Stimulated activated CD4-positive, alpha-beta T cell treated with anti-CD3 and anti-CD28 coated beads, TNF-alpha, amount 100 ng/mL, for 48 hours (primary cell): ENCODE measurements at regions not wholly inside any gene's neighbourhood (a gene's known extent, or its start where the extent isn't known, plus 50 kb on each side); places are given as distances from the start of the nearest gene placed in this dataset.

Source experiments
- DNase-seq, 3 donors: peaks; one replicate each; pipeline ENCODE4 v3.0.0-alpha.2; 2020; ENCODE audit warnings: low read depth in 3 of 3

GRCh38 chr4:31929676-31930345 is 1209.6 kb downstream of the PCDH7 start:
- DNase-seq: no peak

GRCh38 chr4:31946456-31946855 is 1226.3 kb downstream of the PCDH7 start:
- DNase-seq: no peak

GRCh38 chr4:31947101-31947500 is 1226.9 kb downstream of the PCDH7 start:
- no peak for DNase-seq

GRCh38 chr4:31949045-31949444 is 1228.9 kb downstream of the PCDH7 start:
- no peak for DNase-seq

- no peak for DNase-seq
These were observed 1235.2 kb downstream of the PCDH7 start for GRCh38 chr4:31955346-31955745.

- DNase-seq: no peak
These were observed 1239.8 kb downstream of the PCDH7 start for GRCh38 chr4:31959972-31960371.

- no peak for DNase-seq
These were observed 1244.5 kb downstream of the PCDH7 start for GRCh38 chr4:31964685-31965084.

GRCh38 chr4:31968842-31969241 is 1248.7 kb downstream of the PCDH7 start:
- DNase-seq: no peak

GRCh38 chr4:31974490-31975002 is 1254.4 kb downstream of the PCDH7 start:
- no peak for DNase-seq

GRCh38 chr4:31979988-31980387 is 1259.8 kb downstream of the PCDH7 start:
- DNase-seq: no peak

GRCh38 chr4:31983246-31983645 is 1263.1 kb downstream of the PCDH7 start:
- DNase-seq: no peak

- DNase-seq: no peak
These were observed 1263.5 kb downstream of the PCDH7 start for GRCh38 chr4:31983677-31984076.

GRCh38 chr4:31984872-31985271 is 1264.7 kb downstream of the PCDH7 start:
- DNase-seq: no peak

- no peak for DNase-seq
These were observed 1276.1 kb downstream of the PCDH7 start for GRCh38 chr4:31995943-31996901.

- DNase-seq: no peak
These were observed 1278.6 kb downstream of the PCDH7 start for GRCh38 chr4:31998807-31999206.

- no peak for DNase-seq
These were observed 1279.7 kb downstream of the PCDH7 start for GRCh38 chr4:31999848-32000247.

- no peak for DNase-seq
These were observed 1280.8 kb downstream of the PCDH7 start for GRCh38 chr4:32000846-32001488.

- DNase-seq: no peak
These were observed 1282.0 kb downstream of the PCDH7 start for GRCh38 chr4:32002037-32002747.

GRCh38 chr4:32003548-32003947 is 1283.4 kb downstream of the PCDH7 start:
- no peak for DNase-seq

- DNase-seq: no peak
These were observed 1290.1 kb downstream of the PCDH7 start for GRCh38 chr4:32010221-32010620.

- DNase-seq: no peak
These were observed 1301.9 kb downstream of the PCDH7 start for GRCh38 chr4:32022071-32022470.
